ELR (cell line): ENCODE measurements at regions not wholly inside any gene's neighbourhood (a gene's known extent, or its start where the extent isn't known, plus 50 kb on each side); places are given as distances from the start of the nearest gene placed in this dataset.
"Not testable (repeated sequence)": the region's sequence is repeated elsewhere in the genome, so short reads cannot be mapped to it uniquely, and the experiment has no call there.

Experiments
- DNase-seq: peaks from one replicate; pipeline ENCODE4 v3.0.0-alpha.2; 2015; ENCODE audit warnings: low read depth

GRCh38 chr12:87679251-87679650, 349.9 kb downstream of the C12orf50 start:
- DNase-seq, result no peak

DNA sequence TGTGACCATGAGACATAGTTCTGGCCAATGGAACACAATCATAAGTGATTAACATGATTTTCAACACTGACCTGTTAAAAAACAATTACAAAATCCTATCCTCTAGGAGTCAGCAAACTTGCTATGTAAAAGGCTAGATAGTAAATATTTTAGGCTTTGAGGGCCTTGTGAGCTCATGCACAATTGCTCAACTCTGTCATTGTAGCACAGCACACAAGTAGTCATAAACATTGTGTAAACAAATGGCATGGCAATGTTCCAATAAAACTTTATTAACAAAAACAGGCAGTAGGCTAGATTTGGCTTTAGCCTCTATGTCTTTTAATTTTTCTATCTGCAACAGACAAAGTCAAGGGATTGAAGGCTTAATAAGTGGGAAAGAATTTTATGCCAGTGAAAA, 350.7 kb downstream of the C12orf50 start:
- DNase-seq, result peak; percentile 41

DNA sequence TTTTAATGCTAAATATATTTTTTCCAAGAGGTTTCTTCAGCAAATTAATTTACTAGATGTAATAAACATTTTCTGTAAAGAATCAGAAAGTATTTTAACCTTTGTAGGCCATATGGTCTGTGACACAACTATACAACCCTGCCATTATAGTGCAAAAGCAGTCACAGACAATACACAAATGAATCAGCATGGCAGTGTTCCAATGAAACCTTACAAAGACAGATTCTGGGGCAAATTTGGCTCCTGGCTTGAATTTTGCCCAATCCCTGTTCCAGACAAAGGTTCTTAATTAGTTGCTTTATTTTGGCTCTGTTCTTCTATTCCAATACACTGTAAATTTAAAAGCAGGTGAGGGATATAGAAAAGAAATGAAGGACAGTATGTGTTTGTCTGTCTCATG, 352.5 kb downstream of the C12orf50 start:
- no peak for DNase-seq

DNA sequence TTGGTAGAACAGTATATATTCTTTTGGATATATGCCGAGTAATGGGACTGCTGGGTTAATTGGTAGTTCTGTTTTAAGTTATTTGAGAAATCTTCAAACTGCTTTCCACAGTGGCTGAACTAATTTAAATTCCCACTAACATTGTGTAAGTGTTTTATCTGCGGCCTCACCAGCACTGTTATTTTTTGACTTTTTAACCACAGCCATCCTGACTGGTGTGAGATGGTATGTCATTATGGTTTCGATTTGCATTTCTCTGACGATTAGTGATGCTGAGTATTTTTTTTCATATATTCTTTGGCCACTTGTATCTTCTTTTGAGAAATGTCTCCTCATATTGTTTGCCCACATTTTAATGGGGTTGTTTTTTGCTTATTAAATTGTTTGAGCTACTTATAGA, 357.4 kb downstream of the C12orf50 start:
- DNase-seq, result peak; percentile 32

DNA sequence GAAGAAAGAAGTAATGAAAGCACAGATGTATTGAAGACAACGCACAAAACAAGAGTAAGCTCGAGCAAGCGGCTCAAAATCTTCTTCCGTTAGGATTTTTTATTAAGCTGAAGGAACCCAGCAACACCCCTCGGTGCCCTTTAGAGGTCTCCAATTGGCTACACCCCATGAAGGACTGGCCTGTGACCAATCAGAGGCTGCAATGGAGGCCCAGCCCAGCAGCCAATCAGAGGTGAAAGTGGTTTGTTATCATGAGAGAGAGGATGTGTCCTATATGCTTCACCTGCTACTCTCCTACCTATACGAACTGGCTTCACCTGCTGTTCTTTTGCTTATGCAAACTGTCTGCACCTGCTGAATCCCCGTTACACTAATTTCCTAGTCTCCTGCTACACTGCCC, 358.8 kb downstream of the C12orf50 start:
- no peak for DNase-seq

DNA sequence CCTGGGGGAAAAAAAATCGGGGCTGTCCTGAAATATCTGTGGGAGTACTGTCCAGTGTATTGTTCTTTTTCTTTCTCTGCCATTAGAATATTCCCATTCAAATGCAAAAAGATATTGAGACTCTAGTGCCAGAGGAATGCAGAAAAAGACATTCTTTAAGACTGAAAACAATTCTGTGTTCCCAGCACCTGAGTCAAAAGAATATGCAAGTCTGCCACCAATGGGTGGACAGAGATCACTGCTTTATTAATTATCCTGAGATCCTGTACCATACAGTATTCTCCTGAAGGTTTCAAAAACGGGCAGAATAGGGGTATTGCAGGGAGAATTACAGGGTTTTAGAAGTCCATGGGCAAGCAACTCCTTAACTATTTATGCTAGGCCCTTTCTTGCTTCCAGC, 361.8 kb downstream of the C12orf50 start:
- DNase-seq, result peak; percentile 51

DNA sequence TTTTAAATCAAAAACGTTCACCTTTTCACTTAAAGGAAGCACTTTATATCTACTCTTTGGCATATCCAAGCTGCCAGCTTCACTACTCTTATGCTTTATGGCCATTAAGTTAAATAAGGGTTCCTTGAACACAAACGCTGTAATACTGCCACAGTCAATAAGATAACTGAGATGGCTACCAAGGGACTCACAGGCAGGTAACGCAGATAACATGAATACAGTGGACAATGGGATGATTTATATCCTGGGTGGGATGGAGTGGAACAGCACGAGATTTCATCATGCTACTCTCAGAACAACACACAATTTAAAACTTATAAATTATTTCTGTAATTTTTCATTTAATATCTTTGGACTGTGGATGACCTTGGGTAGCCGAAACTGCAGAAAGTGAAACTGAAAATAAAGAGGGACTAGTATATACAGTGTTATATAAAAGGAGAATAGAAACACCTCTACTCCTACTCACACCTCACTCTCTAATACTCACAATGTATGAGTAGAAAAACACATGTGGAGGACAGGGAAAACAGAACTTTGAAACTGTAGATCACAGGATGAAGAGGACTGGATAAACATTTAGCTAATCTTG, 367.3 kb downstream of the C12orf50 start:
- peak; percentile 40 for DNase-seq

- DNase-seq, result no peak
These were observed 368.0 kb downstream of the C12orf50 start for GRCh38 chr12:87660987-87661774.

DNA sequence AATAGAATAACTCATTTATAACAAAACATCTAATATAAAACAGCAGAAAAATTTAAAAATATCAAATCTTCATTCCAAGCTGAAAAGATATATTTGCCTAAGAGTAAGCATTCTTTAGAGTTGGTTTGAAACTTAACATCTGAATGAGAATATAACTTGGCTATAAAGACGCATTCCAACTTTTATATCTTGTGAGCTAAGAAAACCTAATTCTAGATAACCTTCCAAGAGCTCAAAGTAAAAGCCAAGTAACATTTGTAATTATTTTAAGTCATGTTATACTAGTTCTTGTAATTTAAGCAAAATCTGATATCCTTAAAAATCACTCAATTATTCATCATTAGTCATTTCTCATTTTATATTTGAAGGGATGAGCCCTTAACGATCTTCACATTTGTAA, 368.9 kb downstream of the C12orf50 start:
- DNase-seq, result no peak

GRCh38 chr12:87656311-87656710, 372.9 kb downstream of the C12orf50 start:
- no peak for DNase-seq

- DNase-seq, result no peak
These were observed 377.4 kb downstream of the C12orf50 start for GRCh38 chr12:87651670-87652425.

DNA sequence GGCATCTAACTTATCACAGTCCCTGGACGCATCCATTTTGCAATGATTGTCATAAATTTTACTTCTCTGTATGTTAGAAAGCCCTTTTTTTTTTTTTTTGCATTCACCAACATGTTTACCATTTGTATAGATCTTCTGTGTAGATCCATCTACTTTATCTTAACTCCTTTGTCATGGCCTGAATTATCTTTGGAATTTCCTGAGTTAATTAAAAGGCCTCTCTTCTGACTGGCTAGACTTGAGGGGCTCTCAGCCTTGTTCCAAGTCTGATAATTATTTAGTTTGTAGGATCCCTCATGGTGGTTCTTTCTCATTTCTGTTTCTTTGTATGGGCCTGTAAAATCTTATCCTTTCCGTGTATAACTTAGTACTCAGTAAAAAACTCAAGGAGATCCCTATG, 387.0 kb downstream of the C12orf50 start:
- no peak for DNase-seq

DNA sequence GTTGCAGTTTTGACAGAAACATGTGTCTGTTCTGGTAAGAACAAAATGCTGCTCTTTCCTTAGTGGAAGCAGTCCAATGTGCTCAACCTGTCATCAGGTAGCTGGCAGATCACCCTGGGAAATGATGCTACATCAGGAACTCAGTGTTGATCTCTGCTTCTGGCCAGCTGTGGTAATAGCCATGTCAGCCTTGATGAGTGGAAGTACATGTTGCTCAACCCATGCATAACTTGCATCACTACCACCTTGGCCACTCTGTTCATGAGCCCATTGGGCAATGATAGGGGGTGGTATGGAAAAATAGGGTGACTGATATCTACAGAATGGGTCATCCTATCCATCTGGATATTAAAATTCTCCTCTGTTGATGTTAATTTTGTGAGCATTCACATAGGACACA, 411.0 kb downstream of the C12orf50 start:
- DNase-seq, result no peak

DNA sequence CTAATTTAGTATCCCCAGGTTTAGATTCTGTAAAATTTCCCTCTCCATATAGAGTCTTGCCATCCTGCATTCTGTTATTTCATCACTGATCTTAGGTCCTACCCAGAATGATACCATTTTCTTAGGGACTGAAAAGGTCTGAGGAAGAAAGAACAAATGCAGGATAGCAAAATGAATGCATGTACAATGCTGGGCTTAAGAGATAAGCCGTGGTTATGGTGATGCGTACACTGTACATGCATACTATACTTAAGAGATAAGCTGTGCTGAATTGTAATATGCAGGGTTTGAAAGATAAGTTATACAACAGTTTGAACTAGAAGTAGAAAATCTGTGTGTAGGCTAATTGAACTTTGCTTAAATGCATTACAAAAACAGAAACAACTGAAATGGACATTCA, 416.2 kb downstream of the C12orf50 start:
- DNase-seq, result no peak

GRCh38 chr12:87608321-87608720, 420.9 kb downstream of the C12orf50 start:
- no peak for DNase-seq

- peak; percentile 15 for DNase-seq
These were observed 425.5 kb downstream of the C12orf50 start for GRCh38 chr12:87603727-87604126.

DNA sequence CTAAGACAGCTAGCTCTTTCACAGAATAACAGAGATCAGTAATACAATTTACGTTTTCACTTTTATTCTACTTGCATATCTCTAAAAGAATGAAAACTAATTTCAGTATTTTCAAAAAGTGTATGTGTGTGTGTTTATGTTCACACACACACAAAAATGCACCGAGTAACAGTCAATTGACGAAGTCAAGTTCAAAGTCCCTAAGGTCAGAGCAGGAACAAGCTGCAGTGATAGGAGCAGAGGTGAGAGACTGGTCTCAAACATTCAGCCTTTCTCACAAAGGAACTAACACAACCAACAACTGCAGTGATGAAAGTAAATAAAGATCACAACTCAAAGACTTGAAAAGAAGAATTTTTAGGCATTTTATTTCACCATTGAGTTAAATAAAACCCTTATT, 429.7 kb downstream of the C12orf50 start:
- no peak for DNase-seq

GRCh38 chr12:87597114-87597513, 432.1 kb downstream of the C12orf50 start:
- no peak for DNase-seq

DNA sequence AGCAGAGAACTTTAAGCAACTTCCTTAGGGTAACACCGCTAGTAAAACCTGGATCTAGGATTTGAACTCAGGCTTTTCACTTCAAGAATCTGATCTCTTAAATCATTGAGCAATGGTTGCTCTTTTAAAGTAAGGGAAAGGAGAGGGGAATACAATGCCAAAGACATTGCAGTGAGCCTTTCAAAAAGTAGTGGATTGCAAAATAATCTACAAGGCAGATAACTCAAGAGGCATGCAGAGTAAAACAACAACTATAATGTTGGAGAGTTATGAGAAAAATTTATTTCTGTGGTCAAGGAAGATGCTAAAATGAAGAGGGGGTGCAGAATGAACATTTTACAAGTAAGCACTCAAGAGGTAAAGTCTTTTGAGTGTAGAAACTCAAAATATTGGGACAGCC, 432.6 kb downstream of the C12orf50 start:
- no peak for DNase-seq

DNA sequence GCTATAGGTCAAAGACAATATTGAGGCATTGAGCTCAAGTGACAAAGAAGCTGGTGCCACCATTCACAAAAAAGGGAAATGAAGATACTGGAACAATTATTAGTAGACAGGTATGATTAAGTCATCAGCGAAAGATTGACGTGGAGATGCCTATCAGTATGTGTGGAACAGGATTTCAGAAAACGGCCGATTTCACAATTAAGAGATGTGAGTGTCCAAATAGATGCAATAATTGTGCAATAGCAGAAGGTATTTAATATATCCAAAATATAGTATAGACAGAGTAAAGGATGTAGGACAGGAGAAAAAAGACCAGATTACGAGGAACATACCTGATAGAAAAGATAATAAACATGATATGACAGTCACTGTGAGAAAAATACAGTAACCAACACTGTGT, 433.1 kb downstream of the C12orf50 start:
- DNase-seq, result no peak

GRCh38 chr12:87585882-87586557, 443.2 kb downstream of the C12orf50 start:
- DNase-seq, result no peak

DNA sequence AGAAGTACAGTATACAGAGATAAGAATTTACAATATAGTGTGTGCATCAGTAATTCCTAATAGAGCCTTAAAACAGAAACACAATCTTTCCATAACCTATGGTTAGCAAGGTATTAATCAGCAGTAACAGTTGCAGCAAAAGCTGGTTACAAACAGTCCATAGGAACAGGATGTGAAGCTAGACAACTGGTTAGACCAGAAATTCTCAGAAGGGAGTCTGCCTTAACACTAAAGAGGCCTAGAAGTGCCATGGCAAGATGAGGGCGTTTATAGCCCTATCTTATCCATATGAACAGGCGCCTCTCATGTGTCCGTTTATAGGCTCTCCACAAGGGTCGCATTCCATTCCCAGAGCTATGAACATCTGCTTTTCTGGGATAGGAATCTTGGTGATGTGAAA, 450.1 kb downstream of the C12orf50 start:
- DNase-seq, result not testable (repeated sequence)

GRCh38 chr12:87575906-87576305, 453.3 kb downstream of the C12orf50 start:
- DNase-seq, result no peak
